Urothelium cell line (cell line): ENCODE measurements at regions not wholly inside any gene's neighbourhood (a gene's known extent, or its start where the extent isn't known, plus 50 kb on each side); places are given as distances from the start of the nearest gene placed in this dataset.
"Not testable (repeated sequence)": the region's sequence is repeated elsewhere in the genome, so short reads cannot be mapped to it uniquely, and the experiment has no call there.

Experiments used
- DNase-seq: peaks from one replicate; pipeline ENCODE4 v3.0.0; 2011; ENCODE audit warnings: low spot score, mixed read lengths
- FAIRE-seq: peaks from 2 replicates; lab custom pipeline; 2011; peaks lifted over from hg19 to GRCh38; lab: Jason Lieb, UNC

GRCh38 chr10:3584926-3585784, 199.9 kb downstream of the KLF6 start:
- no peak for FAIRE-seq
- DNase-seq = no peak

GRCh38 chr10:3580565-3580964, 204.4 kb downstream of the KLF6 start:
- FAIRE-seq (no peak), DNase-seq (no peak)

DNA sequence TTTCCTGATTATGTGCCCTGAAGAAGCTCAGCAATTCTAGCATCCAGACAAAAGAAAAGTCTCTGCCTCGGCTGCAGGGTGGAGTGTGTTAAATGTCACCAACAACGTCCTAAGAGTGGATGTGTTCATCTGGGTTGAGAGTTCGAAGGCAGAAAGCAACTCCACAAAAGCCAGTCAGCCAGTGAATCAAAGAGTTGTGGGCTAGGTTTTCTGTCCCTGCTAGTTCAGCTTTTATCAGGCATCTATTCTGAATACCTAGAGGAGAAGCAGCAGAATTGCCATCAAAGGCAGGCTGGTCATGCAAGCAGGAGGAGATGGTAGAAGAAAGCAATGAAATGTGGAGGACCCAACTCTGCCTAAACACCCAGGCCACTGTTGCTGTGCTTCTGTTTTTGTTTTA, 205.2 kb downstream of the KLF6 start:
- DNase-seq = no peak
- no peak for FAIRE-seq

DNA sequence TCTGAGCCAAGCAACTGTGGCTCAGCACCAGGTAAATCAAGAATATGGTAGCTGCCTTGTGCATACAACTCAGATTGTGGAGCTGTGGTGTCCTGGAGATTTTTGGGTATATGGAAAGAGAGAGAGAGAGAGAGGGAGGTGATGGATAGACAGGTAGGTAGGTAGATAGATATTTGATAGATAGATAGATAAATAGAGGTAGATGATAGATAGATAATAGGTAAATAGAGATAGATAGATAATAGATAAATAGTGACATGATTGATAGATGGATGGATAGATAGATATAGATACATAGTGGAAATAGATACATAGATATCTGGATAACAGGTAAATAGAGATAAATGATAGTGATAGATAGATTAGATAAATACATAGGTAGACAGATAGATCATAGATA, 206.3 kb downstream of the KLF6 start:
- DNase-seq = no peak
- FAIRE-seq = no peak

GRCh38 chr10:3578159-3578558, 206.8 kb downstream of the KLF6 start:
- DNase-seq (no peak), FAIRE-seq (no peak)

GRCh38 chr10:3574451-3574850, 210.6 kb downstream of the KLF6 start:
- no peak for FAIRE-seq

GRCh38 chr10:3573498-3573897, 211.5 kb downstream of the KLF6 start:
- DNase-seq = no peak
- no peak for FAIRE-seq

More at GRCh38 chr10:3574451-3574850, 210.6 kb downstream of the KLF6 start:
- DNase-seq = no peak

DNA sequence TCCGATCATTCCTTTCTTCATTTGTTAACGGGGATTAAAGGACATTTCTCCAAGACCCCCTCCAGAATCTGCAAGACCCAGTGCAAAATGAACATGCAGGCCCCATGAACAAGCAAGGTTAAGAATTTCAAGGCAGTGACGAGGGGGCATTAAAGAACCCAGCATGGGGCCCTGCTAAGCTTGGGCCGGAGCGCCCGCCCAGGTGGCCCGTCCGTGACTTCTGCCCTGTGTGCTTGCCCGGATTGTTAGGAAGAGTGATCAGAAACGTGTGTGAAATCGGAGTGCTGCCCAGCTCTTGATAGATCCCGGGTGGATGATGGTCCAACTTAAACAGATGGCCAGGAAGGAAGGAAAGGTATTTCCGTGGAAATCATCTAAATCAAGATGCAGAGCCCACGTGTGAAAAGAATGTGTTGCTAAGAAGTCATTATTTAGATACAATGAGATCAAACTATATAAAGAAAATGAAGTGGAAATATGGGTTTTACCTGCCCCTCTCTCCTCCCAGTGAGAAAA, 213.6 kb downstream of the KLF6 start:
- DNase-seq (no peak), FAIRE-seq (no peak)

DNA sequence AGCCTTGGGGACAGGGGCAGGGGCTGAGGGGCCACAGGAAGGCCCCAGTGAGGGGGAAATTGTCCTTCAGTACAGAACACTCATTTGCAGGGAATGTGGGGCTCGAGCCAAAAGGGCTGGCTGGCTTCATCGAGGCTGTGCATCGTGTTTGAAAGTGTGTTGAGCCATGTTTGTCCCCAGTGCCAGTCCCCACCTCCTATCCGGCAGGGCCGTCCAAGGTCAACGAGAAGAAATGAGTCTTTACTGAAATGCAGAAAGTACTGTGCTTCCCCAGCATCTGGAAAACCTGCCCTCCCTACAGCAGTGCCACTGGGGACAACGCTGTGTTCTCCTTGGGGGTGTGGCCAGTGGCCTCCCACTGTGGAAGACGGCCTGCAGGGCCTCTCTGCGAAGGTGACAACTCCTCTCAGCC, 214.1 kb downstream of the KLF6 start:
- no peak for FAIRE-seq
- DNase-seq = no peak

DNA sequence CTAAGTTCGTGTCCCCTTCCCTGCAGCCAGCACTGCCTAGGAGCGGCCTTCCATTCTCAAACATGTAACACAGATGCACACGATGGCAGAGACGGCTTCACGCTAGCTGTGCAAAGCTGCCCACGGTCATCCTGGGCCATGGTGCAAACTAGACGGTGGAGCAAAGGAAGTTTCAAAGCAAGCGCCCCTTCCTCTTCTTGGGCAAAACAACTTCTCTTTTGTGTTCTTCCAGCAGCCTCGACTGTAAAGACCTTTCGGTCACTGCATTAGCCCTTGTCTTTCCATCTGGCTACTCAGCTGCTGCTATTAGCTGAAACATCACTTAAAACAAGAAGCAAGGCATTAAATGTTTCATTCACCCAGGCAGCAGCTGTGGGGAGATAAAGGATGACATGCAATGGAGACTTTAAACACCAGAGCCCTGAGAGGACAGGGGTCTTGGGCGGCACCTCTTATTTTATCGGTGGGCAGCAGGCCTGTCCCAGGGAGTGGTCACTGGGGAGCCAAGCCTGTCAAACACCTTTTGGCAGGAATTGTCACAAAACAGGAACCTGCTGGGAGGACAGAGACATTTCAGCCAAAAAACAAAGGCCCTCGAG, 214.8 kb downstream of the KLF6 start:
- no peak for FAIRE-seq

DNA sequence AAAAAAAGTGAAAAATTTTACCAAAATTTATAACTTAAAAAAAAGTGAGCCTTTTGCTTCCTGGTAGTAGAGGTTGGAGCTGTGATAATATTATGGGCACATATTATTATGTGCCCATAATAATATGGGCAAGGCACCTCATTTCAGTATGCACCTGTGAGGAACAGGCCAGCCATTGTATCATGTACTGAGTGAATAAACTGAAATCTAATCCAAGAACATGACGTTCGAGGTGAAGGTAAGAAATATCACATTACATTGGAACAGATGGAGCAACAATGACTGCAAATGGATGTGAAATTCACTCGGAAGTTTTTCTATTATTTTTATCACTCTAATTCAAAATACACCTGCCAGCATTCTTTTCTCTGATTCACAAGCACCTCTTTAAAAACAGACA, 216.0 kb downstream of the KLF6 start:
- DNase-seq (no peak), FAIRE-seq (no peak)

More for the DNA sequence above, 214.8 kb downstream of the KLF6 start:
- DNase-seq = no peak

GRCh38 chr10:3568392-3568791, 216.6 kb downstream of the KLF6 start:
- DNase-seq = no peak
- FAIRE-seq = no peak

DNA sequence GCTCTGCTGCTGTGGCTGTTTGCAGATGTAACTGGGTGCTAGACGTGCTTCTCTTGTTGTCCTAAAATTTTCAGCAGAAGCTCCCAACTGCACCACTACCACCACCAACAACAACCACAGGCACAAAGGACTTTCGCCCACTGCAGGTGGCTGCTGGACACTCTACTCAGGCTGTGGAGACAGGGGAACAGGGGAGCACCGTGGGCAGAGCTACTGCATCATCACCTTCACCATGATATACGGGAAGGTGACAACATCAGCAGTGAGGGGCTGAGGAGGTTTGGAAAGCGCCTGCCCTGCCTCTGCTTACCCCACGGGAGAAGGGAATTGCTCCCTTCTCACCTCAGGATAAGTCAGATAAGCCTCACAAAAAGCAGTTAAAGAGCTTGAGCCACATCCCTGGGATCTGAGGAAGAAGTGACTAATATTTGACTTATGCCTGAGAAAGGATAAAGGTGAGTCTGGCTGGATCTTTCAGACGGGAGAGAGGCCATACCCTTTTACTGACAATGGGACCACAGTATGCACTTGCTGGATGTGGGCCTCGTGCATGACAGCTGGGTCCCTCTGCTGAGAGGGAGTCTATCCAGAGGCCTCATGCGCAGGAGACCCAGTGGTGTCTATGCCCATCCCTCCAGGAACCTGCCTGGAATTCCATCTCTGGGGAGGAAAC, 217.6 kb downstream of the KLF6 start:
- FAIRE-seq (no peak), DNase-seq (no peak)

- DNase-seq (no peak), FAIRE-seq (no peak)
Measured at GRCh38 chr10:3566627-3567026, 218.4 kb downstream of the KLF6 start.

GRCh38 chr10:3564346-3565002, 220.5 kb downstream of the KLF6 start:
- DNase-seq = no peak
- no peak for FAIRE-seq

DNA sequence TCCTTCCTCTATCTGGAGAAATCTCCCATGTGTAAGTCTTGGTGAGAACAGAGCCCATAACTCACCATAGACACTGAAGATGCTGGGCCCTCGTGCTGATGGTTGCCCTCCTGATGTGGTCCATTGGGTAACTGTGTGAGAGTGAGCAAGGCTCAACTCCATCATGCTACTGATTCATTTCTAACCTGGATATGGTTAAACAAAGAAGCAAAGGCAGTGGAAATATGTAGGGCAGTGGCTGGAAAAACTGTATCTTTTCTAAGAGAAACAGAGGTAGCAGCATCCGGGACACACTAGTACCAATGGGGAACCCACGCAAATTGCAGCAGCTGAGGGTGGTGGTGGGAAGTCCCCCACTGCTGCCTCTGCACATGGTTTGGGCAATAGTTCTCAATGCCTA, 221.7 kb downstream of the KLF6 start:
- DNase-seq (no peak), FAIRE-seq (no peak)

- not testable (repeated sequence) for DNase-seq, FAIRE-seq
Measured at GRCh38 chr10:3560628-3561027, 224.4 kb downstream of the KLF6 start.

DNA sequence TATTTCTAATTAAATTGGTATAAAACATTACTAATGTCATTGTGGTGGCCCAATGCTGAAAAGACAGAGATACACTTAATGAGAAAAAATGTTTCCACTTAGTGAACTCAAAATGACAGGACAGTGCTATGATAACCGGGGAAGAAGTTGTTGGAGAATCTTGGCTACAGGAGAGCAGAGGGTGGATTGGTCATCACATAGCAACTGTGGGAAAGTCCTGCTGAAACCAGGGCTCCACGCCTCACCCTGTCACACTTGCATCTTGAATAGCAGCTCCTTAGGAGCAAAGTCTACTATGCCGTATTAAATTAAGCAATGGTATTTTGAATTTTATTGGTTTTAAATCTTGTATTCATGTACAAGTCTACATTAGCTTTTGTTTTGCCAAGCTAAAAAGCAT, 225.5 kb downstream of the KLF6 start:
- FAIRE-seq (no peak), DNase-seq (no peak)

DNA sequence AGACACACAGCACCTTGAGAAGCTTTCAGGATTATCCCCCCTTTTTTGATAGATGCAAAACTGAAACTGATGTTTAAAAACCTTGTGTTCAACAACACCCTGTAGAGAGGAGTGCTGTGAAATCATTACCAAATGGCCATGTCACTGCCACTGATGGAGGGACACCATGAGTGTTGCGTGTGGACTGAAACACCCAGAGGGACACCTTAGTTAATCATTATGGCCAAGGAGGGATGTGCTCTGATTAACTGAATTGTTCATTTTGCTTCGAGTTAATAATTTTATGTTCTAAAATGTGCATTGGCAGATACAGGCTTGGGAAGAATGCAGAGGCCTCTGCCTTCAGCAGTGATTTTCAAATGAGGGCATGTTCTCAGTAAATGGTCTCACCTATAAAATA, 226.0 kb downstream of the KLF6 start:
- DNase-seq (no peak), FAIRE-seq (no peak)

DNA sequence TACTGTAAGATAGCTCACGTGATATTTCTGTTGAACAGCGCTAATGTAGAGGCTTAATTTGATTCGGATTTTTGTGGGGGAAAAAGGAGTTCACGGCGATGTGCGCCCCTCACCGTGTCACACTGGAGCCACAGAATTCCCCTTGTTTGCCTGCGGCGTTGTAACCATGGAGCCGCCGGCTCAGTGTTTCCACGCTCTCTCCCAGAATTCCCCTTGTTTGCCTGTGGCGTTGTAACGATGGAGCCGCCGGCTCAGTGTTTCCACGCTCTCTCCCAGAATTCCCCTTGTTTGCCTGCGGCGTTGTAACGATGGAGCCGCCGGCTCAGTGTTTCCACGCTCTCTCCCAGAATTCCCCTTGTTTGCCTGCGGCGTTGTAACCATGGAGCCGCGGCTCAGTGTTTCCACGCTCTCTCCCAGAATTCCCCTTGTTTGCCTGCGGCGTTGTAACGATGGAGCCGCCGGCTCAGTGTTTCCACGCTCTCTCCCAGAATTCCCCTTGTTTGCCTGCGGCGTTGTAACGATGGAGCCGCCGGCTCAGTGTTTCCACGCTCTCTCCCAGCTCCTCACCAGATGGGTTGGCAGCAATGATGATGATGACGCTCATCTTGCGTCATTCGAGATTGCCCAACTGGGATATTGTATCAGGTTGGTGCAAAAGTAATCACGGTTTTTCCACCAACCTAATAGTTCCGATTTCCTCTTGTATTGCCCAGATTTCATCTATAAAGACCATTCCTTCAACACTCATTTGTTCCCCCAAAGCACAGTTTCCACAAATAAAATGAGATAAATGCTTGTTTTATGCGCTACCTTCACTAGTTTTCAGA, 228.6 kb downstream of the KLF6 start:
- DNase-seq, FAIRE-seq: not testable (repeated sequence)
